ENCODE measurements at regions not wholly inside any gene's neighbourhood (a gene's known extent, or its start where the extent isn't known, plus 50 kb on each side); places are given as distances from the start of the nearest gene placed in this dataset.

DNA sequence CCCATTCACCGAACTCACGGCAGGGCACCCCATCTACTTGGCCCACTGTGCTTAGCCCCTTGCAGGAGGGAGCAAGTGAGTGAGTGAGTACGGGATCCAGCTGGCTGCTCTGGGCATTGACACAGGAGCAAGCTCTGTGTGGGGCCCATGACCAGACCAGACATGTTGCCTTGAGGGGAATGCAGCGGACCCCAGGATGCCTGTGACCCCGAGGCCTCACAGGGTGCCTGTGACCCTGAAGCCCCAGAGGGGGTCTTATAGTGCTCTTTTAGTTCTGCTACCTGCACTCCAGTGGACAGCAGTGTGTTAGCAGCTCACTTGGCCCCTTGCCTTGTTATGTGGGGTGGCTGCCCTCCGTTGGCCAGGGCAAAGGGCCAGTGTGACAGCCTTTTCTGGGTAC is 255.8 kb downstream of the ETNK1 start:
- TF ChIP-seq, protein P1, sequence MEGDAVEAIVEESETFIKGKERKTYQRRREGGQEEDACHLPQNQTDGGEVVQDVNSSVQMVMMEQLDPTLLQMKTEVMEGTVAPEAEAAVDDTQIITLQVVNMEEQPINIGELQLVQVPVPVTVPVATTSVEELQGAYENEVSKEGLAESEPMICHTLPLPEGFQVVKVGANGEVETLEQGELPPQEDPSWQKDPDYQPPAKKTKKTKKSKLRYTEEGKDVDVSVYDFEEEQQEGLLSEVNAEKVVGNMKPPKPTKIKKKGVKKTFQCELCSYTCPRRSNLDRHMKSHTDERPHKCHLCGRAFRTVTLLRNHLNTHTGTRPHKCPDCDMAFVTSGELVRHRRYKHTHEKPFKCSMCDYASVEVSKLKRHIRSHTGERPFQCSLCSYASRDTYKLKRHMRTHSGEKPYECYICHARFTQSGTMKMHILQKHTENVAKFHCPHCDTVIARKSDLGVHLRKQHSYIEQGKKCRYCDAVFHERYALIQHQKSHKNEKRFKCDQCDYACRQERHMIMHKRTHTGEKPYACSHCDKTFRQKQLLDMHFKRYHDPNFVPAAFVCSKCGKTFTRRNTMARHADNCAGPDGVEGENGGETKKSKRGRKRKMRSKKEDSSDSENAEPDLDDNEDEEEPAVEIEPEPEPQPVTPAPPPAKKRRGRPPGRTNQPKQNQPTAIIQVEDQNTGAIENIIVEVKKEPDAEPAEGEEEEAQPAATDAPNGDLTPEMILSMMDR (IDR thresholded peaks at IDR 0.05; ENCODE audit: insufficient read depth, low read depth, low read length) = no peak
- DNase-seq (ENCODE audit: low read depth) = no peak
- no peak overlapping the region for H3K4me3 ChIP-seq (ENCODE audit: low read depth, low read length)

DNA sequence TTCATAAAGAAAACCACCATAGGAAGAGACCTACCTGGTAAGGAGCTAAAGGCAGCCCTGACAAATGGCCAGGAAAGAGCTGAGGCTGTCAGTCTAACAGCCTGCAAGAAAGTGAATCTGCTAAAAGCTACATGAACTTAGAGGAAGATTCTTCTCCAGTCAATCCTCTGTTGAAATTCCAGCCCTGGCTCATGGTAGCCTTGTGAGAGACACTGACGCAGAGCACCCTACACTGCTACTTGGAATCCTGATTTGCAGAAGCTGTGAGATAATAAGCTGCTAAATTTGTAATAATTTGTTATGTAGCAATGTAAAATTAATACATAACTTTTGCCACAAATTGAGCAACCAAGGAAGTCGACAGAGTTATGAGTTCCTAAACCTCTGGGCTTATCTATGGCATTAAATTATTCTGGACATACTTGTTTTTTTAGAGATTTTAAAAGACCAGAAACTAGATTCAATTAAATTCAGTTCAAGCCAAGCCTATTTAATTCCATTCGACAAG is 257.0 kb downstream of the ETNK1 start:
- TF ChIP-seq, protein P1 (IDR thresholded peaks at IDR 0.05; ENCODE audit: insufficient read depth, low read depth, low read length) = no peak
- peak; percentile 36 for DNase-seq (ENCODE audit: low read depth)
- no peak overlapping the region for H3K4me3 ChIP-seq (ENCODE audit: low read depth, low read length)

DNA sequence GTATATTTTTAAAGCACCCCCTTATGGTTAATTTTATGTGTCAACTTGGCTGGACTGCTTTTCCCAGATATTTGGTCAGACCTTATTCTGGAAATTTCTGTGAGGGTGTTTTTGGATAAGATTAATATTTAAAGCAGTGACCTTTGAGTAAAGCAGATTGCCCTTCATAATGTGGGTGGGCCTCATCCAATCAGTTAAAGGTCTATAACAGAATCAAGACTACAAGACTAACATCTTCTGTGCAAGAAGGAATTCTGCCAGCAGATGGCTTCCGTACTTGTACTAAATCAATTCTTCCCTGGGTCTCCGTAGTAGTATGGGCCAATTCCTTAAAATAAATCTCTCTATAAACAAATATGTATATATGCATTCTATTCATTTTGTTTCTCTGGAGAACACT is 257.6 kb downstream of the ETNK1 start:
- H3K4me3 ChIP-seq (ENCODE audit: low read depth, low read length) = no peak overlapping the region
- DNase-seq (ENCODE audit: low read depth) = peak; percentile 2
- TF ChIP-seq, protein P1 (IDR thresholded peaks at IDR 0.05; ENCODE audit: insufficient read depth, low read depth, low read length) = no peak

DNA sequence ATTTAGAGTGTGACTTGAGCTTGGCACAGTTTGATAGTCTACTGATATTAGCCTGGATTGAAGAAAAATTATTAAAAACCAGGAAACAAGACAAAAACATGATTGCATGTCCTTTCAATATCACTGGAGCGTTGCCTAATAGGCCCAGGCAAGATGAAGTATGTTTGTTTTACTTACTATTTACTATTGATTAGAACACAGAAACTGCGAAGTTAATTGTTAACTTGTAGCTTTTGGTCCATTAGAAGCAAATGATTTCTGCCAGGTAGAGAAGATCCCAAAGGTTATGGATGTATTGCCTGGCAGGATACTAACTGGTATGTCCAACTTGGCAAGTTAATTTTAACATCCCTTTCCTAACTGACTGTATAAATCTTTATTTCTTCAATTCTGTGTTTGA is 268.9 kb downstream of the ETNK1 start:
- TF ChIP-seq, protein P1 (IDR thresholded peaks at IDR 0.05; ENCODE audit: insufficient read depth, low read depth, low read length) = no peak
- H3K4me3 ChIP-seq (ENCODE audit: low read depth, low read length) = no peak overlapping the region
- DNase-seq (ENCODE audit: low read depth) = no peak

DNA sequence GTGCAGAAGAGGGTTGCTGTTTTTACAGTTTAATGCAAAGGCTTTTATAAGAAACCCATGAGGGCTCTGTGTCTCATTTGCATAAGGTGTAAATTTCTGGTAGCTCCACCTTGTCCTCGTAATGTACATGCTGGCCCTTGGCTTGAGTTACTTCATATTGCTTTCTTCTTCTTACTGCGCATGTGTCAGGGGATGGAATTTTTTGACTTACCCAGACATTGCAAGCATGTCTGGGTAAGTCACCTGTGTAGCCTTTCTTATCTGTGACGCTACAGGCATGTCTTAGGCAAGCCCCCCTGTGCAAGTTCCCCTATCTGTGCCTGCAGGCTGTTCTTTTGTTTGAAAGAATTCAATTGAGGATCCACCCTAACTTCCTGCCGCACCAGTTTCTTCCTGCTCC is 274.2 kb downstream of the ETNK1 start:
- no peak overlapping the region for H3K4me3 ChIP-seq (ENCODE audit: low read depth, low read length)
- no peak for DNase-seq (ENCODE audit: low read depth)
- TF ChIP-seq, protein P1 (IDR thresholded peaks at IDR 0.05; ENCODE audit: insufficient read depth, low read depth, low read length) = no peak

DNA sequence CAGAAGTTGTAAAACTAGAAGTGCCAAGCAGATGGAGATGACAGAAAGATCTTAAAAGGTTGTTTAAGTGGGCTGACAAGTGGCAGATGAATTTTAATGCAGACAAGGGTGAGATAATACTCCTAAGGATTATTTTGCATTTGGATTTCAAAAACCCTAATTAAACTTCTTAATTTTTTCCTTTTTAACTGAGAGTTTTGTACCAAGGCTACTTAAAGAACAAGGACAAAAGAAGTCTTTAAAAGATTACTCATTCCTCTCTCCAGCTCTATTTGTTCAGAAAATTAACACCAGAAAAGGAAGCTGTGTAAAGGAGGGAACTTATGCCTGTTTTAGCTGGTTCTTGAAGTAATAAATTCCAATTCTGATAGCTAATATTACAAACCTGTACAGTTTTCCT is 275.4 kb downstream of the ETNK1 start:
- no peak overlapping the region for H3K4me3 ChIP-seq (ENCODE audit: low read depth, low read length)
- DNase-seq (ENCODE audit: low read depth) = no peak
- TF ChIP-seq, protein P1 (IDR thresholded peaks at IDR 0.05; ENCODE audit: insufficient read depth, low read depth, low read length) = no peak

DNA sequence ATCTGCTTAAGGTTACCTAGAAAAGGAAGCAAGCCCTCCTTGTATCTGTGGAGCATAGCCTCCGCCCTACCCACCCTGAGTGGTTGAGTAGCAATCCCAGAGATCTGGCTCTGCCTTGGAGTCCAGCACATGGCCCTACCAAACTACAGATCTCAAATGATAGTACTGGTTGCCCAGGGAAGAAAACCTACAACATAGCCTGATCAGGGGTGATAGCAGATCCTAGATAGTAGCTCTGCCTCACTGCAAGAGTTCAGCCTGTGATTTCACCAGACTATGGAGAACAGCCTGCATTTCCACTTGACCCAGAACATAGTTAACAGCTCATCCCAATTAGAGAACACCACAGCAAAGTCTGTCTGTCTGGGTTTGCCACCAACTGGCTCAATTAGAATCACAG is 279.5 kb downstream of the ETNK1 start:
- no peak for DNase-seq (ENCODE audit: low read depth)
- no peak overlapping the region for H3K4me3 ChIP-seq (ENCODE audit: low read depth, low read length)
- TF ChIP-seq, protein P1 (IDR thresholded peaks at IDR 0.05; ENCODE audit: insufficient read depth, low read depth, low read length) = no peak

Data from fibroblast of villous mesenchyme (primary cell).